Osteocyte (in vitro differentiated cells): ENCODE measurements at regions not wholly inside any gene's neighbourhood (a gene's known extent, or its start where the extent isn't known, plus 50 kb on each side); places are given as distances from the start of the nearest gene placed in this dataset.

Source experiments
- DNase-seq: peaks from one replicate; pipeline ENCODE4 v3.0.0; 2021; ENCODE audit warnings: mixed read lengths; ENCODE audit not compliant: unreplicated experiment; ENCODE audit errors: extremely low spot score
- H3K27ac Mint-ChIP-seq: one replicate; pipeline ENCODE4 v1.8.0; 2021; ENCODE audit warnings: mild to moderate bottlenecking, mixed read lengths; ENCODE audit not compliant: unreplicated experiment
- H3K27me3 Mint-ChIP-seq: one replicate; pipeline ENCODE4 v1.8.0; 2021; ENCODE audit warnings: mixed read lengths; ENCODE audit not compliant: unreplicated experiment
- H3K36me3 Mint-ChIP-seq: one replicate; pipeline ENCODE4 v1.8.0; 2021; ENCODE audit warnings: mixed read lengths; ENCODE audit not compliant: unreplicated experiment
- H3K4me1 Mint-ChIP-seq: one replicate; pipeline ENCODE4 v1.8.0; 2021; ENCODE audit warnings: mixed read lengths; ENCODE audit not compliant: unreplicated experiment
- H3K4me3 Mint-ChIP-seq: one replicate; pipeline ENCODE4 v1.8.0; 2021; ENCODE audit warnings: mild to moderate bottlenecking, moderate library complexity, mixed read lengths; ENCODE audit not compliant: unreplicated experiment
- H3K9me3 Mint-ChIP-seq: one replicate; pipeline ENCODE4 v1.8.0; 2021; ENCODE audit warnings: mixed read lengths; ENCODE audit not compliant: unreplicated experiment
- TF ChIP-seq, protein P1 (sequence below): fragments of 200-600 bp; sonication (generic); IDR thresholded peaks from 2 replicates; pipeline ENCODE4 v1.5.0; 2021; ENCODE audit warnings: antibody characterized with exemption, mild to moderate bottlenecking, moderate library complexity

DNA sequence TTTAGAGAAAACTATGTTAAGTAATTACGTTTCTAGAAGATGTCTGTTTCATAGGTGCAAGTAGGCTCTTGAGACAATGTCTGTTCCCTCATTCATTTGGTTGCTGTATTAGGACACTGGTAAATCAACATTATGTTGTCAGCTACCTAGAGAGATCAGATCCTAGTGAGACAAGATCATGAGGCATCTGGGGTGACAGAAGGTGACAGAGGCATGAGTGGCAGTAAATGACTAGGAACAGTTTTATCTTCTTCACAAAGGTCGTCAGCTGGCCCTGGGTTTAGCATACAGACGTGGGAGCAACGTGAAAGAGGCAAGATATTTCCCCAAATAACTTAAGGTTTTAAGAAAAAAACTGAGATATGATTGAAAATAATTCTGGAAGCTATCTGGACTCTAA is 1926.3 kb upstream of the WWC1 start:
- Mint-ChIP-seq H3K27me3 (no peaks in the 10 kb centered on the region), H3K27ac (no peak overlapping the region), H3K36me3 (no peaks in the 10 kb centered on the region), H3K9me3 (peaks cover 11% of the 10 kb centered on the region), H3K4me3 (no peak overlapping the region), H3K4me1 (peaks cover 5% of the 10 kb centered on the region)
- TF ChIP-seq, protein P1, sequence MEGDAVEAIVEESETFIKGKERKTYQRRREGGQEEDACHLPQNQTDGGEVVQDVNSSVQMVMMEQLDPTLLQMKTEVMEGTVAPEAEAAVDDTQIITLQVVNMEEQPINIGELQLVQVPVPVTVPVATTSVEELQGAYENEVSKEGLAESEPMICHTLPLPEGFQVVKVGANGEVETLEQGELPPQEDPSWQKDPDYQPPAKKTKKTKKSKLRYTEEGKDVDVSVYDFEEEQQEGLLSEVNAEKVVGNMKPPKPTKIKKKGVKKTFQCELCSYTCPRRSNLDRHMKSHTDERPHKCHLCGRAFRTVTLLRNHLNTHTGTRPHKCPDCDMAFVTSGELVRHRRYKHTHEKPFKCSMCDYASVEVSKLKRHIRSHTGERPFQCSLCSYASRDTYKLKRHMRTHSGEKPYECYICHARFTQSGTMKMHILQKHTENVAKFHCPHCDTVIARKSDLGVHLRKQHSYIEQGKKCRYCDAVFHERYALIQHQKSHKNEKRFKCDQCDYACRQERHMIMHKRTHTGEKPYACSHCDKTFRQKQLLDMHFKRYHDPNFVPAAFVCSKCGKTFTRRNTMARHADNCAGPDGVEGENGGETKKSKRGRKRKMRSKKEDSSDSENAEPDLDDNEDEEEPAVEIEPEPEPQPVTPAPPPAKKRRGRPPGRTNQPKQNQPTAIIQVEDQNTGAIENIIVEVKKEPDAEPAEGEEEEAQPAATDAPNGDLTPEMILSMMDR = no peak
- no peak for DNase-seq

- no peak for DNase-seq
- Mint-ChIP-seq H3K4me1 (peaks cover 11% of the 10 kb centered on the region), H3K27me3 (no peaks in the 10 kb centered on the region), H3K27ac (no peak overlapping the region), H3K4me3 (no peak overlapping the region), H3K36me3 (no peaks in the 10 kb centered on the region), H3K9me3 (peaks cover under 1% of the 10 kb centered on the region)
- TF ChIP-seq, protein P1 = no peak
These were observed 1924.1 kb upstream of the WWC1 start for GRCh38 chr5:166367391-166367790.

DNA sequence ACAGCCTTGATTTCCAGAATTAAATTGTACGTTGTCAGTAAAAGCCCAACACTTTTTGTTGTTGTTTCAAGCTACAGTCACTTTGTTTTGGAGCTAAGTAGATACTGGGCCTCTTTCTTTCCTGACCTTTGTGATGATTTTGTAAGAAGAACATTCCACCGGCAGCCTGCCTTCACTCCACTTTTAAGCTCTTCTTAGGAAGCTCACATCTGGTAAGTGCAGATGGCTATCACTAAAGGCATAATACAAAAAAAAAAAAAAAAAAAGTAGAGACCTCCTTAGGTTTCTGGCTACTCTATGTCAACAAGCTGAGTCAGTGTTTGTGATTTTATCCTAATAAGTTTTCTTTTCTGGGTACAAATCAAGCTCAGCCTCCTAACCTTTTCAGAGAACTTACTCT is 1922.1 kb upstream of the WWC1 start:
- DNase-seq = no peak
- Mint-ChIP-seq H3K4me3 (no peak overlapping the region), H3K27ac (no peak overlapping the region), H3K4me1 (peaks cover 11% of the 10 kb centered on the region), H3K9me3 (no peaks in the 10 kb centered on the region), H3K36me3 (no peaks in the 10 kb centered on the region), H3K27me3 (no peaks in the 10 kb centered on the region)
- TF ChIP-seq, protein P1 = no peak

DNA sequence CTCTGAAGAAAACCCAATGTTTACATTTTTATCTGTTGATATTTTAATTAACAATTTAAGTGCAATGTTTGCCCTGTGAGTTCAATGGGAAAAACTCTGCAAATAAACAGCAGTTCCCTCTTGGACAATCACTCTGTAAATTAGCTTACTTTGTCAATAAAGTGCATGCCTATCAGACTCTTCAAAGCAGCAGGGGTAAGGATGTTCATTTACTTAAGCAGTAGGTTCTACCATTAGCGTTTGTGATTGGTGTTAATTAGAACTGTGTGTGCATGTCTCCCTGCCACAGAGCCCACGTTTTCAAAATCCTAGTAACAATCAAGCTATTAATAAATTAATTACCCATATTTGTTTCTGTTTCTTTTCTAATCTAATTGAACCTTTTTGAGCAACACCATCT is 1921.6 kb upstream of the WWC1 start:
- TF ChIP-seq, protein P1 = no peak
- H3K9me3 Mint-ChIP-seq = no peaks in the 10 kb centered on the region
- H3K4me3 Mint-ChIP-seq = no peak overlapping the region
- no peaks in the 10 kb centered on the region for H3K36me3 Mint-ChIP-seq
- peaks cover 11% of the 10 kb centered on the region for H3K4me1 Mint-ChIP-seq
- DNase-seq = no peak
- no peak overlapping the region for H3K27ac Mint-ChIP-seq
- H3K27me3 Mint-ChIP-seq = no peaks in the 10 kb centered on the region

DNA sequence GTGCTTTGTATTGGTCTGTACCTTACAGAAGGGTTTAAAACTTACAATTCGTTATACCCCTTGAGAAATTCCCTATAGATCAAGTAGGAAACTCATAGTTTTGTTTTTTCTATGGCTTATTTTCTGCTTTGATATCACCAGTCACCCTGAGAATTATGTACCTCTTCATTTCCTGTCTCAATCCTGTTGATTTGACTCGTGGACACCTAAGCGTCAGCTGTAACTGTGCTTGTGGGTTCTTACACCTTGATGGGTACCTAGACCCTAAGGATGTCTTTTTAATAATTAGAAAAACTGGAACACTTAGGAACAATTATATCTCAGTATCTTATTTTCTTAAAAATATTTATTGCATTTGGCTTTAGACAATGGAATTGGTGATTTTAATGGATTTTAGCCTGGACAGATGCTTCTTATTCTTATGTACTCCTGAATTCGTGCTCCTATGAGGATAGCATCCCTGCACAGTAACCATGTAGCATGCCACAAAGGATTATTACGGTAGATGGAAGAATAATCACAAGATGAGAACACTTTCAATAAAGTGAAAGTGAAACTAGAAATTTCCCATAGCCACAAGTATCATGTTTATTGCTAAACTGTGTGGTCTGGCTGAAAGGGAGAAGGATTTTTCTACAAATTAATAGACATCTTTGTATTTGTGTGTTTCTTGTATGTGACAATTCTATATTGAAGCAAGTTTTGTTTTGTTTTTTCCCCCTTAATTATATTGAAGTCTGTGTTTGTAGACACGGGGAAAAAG is 1920.3 kb upstream of the WWC1 start:
- H3K4me1 Mint-ChIP-seq = peaks cover 11% of the 10 kb centered on the region
- no peaks in the 10 kb centered on the region for H3K9me3 Mint-ChIP-seq
- no peaks in the 10 kb centered on the region for H3K27me3 Mint-ChIP-seq
- H3K36me3 Mint-ChIP-seq = no peaks in the 10 kb centered on the region
- TF ChIP-seq, protein P1 = no peak
- H3K4me3 Mint-ChIP-seq = peak overlapping the region; percentile 67
- DNase-seq = no peak
- H3K27ac Mint-ChIP-seq = peak overlapping the region; percentile 69
